22Rv1 (cell line): ENCODE measurements at regions not wholly inside any gene's neighbourhood (a gene's known extent, or its start where the extent isn't known, plus 50 kb on each side); places are given as distances from the start of the nearest gene placed in this dataset.

Experiments
- ZFX ChIP-seq: fragments of 450-650 bp; IDR thresholded peaks from 2 replicates; pipeline ENCODE4 v1.6.1; 2017; ENCODE audit warnings: antibody characterized with exemption, borderline replicate concordance
- TF ChIP-seq, protein P1 (sequence below): fragments of 450-650 bp; IDR thresholded peaks from 2 replicates; pipeline ENCODE4 v1.5.1; 2017; ENCODE audit warnings: mild to moderate bottlenecking

DNA sequence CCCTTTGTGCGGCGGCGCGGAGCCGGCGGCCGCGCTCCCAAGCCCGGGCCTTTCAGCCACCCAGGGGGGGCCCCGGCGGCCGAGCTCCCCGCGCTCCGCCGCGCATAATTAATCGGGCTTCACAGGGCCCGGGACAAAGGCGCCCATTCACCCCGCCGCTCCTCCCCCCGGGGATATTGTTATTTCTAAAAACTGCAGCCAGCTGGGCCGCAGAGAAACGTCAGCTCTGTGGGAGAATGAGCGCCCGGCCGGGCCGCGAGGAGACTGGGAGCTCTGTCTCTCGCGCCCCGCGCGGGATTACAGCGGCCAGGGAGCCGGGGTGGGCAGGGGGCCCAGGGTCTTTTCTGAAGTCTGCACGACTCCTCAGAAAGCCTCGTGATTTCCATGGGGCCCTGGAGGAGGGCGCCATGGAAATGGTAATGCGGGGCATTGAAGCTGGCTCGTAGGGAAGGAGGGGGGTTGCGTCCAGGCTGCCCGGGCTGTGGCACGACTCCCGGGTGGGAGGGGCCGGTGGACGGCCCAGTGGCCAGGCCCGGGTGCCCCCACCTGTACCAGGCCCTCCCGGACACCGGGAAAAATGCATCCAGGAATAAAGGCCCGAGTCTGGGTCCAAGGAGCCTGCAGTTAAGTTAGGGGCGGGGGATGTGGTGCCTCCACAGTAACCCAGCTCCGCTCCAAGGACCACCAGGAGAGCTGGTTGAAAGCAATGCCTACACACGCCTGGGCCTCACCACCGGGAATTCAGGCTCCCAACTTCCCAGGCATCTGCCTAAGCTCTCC lies 125.3 kb downstream of the ZFP36L2 start:
- TF ChIP-seq, protein P1, sequence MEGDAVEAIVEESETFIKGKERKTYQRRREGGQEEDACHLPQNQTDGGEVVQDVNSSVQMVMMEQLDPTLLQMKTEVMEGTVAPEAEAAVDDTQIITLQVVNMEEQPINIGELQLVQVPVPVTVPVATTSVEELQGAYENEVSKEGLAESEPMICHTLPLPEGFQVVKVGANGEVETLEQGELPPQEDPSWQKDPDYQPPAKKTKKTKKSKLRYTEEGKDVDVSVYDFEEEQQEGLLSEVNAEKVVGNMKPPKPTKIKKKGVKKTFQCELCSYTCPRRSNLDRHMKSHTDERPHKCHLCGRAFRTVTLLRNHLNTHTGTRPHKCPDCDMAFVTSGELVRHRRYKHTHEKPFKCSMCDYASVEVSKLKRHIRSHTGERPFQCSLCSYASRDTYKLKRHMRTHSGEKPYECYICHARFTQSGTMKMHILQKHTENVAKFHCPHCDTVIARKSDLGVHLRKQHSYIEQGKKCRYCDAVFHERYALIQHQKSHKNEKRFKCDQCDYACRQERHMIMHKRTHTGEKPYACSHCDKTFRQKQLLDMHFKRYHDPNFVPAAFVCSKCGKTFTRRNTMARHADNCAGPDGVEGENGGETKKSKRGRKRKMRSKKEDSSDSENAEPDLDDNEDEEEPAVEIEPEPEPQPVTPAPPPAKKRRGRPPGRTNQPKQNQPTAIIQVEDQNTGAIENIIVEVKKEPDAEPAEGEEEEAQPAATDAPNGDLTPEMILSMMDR = no peak
- no peak for TF ChIP-seq ZFX
